ENCODE measurements at regions not wholly inside any gene's neighbourhood (a gene's known extent, or its start where the extent isn't known, plus 50 kb on each side); places are given as distances from the start of the nearest gene placed in this dataset.

DNA sequence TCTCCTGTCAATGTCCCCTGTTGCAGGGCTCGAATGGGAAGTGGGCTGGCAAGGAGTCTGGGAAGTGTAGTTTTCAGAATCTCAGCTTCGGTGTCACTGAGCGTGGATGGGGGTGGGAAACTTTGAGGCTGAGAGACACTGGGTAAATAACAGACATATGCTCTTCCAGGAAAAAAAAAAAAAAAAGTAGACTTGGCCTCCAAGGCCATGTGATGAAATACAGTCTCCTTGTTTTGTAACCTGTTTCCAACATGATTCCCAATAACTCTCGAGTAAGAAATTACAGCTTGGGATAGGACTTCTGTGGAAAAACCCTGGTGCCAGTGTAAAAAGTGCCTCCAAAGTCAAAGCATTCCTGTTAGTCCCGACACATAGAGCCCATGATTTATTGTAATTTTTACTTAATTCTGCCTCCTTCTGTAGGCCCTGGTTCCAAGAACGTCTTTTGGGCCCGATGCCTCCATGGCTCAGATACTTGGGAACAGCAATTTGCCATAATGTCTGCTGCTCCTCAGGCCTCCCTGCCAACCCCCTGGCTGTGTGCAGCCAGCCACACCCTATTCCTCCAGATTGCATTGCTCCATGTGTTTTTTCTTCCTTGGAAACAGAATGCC is 119.5 kb upstream of the TNC start:
- in situ Hi-C loops (cut with MboI; ENCODE audit: low pct_unique_long_range_greater_than_20kb, low sequenced_read_pairs) = no loop called here
- no peak for DNase-seq

DNA sequence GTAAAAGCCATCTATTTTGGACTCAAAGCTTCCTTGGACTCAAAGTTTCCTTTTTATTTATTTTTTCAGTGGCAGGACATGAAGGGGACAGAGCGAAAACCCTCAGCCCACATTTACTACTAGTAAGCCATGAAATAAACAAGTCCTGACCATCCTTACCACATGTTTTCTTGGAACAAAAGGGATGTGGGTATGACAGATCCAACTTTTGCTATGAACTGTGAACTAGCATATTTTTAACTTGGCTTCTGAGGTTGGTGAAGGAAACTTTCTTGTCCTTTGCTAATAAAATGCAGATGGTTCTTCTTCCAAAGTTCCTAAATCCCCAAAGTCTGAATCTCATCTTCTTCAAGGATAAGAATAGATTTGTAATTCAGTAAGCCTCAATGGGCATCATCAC is 122.7 kb upstream of the TNC start:
- no peak for DNase-seq
- in situ Hi-C loops (cut with MboI; ENCODE audit: low pct_unique_long_range_greater_than_20kb, low sequenced_read_pairs) = no loop called here

DNA sequence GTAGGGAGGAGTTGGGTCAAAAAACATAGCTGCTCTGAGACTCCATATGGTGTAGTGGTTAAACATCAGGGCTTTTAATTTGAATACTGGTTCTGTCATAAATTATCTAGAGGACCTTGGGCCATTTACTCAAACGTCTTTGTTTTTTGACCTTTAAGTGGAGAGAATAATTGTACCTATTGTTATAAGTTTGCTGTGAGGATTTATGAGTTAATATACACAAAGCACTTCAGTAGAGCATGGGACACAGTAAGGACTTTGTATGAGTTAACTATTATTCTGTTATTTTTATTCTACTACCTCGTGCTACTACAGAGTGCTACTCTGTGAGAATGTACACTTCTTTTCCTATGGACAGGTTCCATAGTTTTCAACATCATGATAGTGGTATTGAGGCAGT is 123.7 kb upstream of the TNC start:
- in situ Hi-C loops (cut with MboI; ENCODE audit: low pct_unique_long_range_greater_than_20kb, low sequenced_read_pairs) = no loop called here

DNA sequence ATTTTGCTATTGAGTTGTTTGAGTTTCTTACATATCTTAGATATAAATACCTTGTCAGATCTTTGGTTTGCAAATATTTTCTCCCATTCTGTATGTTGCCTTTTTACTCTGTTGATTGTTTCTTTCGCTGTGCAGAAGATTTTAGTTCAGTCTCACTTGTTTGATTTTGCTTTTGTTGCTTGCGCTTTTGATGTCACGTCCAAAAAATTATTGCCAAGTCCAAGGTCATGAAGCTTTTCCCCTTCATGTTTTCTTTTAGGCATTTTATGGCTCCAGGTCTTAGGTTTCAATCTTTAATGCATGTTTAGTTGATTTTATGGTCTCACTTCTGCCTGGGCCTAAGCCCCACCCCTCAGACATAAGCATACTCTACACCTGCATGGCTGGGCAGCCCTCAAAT is 131.5 kb upstream of the TNC start:
- DNase-seq = no peak
- in situ Hi-C loops (cut with MboI; ENCODE audit: low pct_unique_long_range_greater_than_20kb, low sequenced_read_pairs) = no loop called here

More for the DNA sequence above, 123.7 kb upstream of the TNC start:
- no peak for DNase-seq

DNA sequence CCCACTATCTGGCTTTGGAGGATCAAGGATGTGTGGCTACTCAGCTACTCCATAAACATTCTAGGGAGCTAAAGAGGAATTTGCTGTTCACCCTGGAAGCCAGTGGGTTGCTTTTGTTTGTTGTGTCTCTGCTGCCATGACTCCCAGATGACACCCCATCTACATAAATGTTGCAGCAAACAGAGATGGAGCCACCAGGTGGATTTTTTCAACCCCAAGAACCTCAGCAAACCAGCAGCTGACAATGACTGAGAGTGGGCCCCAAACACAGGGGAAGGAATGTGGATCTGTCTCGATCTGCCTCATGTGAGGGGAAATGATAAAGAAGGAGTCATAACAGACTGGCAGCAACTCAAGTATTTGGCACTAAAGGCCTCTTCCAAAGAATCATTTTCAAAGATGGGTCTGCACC is 132.7 kb upstream of the TNC start:
- DNase-seq = no peak
- in situ Hi-C loops (cut with MboI; ENCODE audit: low pct_unique_long_range_greater_than_20kb, low sequenced_read_pairs) = no loop called here

DNA sequence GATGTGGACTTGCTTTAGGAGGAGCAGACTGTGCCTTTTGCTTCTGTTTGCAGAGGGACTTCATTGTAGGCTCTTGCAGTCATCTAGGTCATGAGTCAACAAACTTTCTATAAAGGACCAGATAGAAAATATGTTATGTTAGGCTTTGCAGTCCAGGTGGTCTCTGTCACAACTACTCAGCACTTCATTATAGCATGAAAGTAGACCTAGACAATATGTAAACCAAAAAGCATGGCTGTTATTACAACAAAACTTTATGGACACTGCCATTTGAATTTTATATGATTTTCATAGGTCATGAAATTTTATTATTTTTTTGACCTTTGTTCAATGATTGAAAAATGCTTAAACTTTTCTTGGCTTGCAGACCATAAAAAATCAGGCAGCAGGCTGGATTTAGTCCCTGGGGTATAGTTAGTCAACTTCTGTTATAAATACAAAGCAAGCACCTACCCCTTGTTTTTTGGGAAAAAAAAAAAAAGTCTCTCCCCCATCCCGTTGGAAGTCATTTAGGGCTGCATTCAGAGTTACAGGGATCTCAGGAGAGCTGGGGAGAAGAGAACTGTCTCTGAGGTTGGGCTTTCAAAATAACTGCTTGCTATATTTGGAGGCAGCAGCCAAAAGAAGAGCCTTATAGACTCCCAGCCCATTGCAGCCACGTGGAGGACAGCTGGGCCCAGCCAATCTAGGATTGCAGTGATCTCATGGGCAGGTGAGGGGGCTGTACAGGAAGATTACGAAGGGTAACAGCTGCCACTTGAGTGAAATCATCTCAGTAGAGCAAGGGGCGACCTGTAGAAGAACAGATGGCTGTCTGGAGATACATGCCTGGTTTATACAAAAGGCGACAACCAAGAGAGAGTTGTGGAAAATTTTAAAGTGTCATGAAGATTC is 136.6 kb upstream of the TNC start:
- in situ Hi-C loops (cut with MboI; ENCODE audit: low pct_unique_long_range_greater_than_20kb, low sequenced_read_pairs) = no loop called here
- DNase-seq = no peak

DNA sequence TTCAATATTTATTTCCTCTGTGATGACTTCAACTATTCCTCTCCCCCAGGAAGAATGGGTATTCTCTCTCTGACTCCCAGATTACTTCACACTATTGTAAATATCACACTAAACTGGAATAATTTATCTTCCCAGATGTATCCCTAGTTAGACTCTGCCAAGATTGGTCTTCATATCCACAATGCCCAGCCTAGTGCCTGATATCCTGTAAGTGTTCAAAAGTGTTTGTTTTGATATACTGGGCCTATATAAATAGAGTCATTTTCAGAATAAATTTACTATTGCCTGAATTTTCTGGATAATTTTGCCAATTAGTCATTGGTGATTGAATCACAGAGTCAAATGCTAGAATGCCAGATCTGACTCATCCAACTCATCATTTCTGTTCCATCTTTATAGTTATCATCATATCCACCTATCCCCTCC is 143.7 kb upstream of the TNC start:
- in situ Hi-C loops (cut with MboI; ENCODE audit: low pct_unique_long_range_greater_than_20kb, low sequenced_read_pairs) = no loop called here

DNA sequence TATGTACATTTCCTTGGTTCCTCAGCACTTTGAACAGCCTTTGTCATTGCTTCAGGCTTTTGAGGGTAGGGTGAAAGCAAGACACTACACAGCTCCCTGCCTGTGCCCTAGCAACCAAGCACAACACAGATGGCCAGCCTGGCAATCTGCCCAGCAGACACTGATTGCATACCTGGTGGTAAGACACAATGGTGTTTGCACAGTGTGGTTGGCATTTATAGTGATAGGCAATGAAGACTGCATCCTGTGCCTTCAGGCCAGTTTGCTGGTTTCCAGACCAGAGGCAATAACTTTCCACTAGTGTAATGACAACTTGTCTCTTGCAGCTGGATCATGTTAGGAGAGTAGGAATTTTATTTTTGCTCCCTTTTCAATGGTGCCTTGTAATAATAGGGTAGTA is 144.5 kb upstream of the TNC start:
- in situ Hi-C loops (cut with MboI; ENCODE audit: low pct_unique_long_range_greater_than_20kb, low sequenced_read_pairs) = no loop called here
- no peak for DNase-seq

More for the DNA sequence above, 143.7 kb upstream of the TNC start:
- no peak for DNase-seq

DNA sequence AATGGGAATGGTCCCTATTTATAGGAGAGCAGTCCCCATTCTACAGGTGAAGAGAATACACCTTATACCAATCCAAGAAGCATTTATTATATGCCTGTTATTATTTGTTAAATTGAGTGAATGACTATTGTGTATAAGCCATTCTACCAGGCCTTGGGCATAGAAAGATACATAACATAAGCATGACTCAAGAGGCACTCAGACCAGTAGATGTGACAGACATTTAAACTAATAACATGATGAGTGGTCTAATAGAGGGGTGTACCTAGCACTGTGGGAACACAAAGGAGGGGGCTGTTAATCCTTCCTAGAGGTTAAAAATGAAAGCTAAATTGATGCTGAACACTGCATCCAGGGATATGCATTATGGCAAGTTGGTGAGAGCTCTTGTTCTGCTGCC is 145.0 kb upstream of the TNC start:
- in situ Hi-C loops (cut with MboI; ENCODE audit: low pct_unique_long_range_greater_than_20kb, low sequenced_read_pairs) = no loop called here
- no peak for DNase-seq

DNA sequence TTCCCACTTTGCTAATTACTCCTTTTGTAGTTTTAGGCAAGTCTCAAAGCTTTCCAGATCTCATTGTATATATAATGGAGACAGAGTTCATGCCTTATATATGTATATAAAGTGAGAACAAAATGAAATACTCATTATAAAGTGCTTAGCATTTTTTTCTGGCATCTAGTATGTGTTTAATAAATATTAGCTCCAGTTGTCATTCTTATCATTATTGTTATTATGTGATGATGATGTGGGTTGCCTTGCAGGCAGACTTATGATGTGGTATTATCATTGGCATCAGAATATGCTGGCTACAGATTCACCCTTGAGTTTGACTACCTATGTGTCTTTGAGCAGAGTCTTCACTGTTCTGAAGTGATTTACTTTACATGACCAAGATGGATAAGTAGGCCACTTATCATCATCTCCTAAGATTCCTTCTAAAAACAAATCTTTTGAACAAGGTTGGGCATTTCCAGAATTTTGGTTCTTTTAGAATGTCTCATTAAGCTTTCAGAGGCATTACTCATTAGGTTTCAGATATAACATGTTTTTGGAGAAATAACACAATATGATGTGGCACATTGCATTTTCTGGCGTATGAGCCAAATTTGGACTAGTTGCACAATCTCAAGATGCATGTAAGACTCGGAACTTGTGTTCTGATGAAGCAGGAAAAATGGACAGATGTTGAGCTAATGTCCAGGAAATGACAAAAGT is 145.6 kb upstream of the TNC start:
- in situ Hi-C loops (cut with MboI; ENCODE audit: low pct_unique_long_range_greater_than_20kb, low sequenced_read_pairs) = no loop called here
- DNase-seq = no peak

DNA sequence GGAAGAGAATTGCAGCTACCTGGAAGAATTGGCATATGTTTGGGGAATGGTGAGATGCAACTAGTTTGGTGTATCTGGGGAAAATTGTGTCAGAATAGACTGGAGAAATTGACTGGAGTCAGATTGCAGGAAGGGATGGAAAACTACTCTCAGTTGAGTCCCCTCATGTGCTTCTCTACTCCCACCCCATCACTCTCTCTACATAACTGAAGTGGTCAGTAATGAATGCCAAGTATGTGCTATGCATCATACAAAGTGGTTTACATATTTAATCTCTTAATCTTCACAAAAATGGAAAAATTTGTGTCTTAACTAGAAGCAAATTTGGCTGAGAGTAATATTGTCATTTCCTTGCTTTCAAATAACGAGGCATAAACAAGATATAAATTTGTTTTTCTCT is 146.4 kb upstream of the TNC start:
- DNase-seq = no peak
- in situ Hi-C loops (cut with MboI; ENCODE audit: low pct_unique_long_range_greater_than_20kb, low sequenced_read_pairs) = no loop called here

DNA sequence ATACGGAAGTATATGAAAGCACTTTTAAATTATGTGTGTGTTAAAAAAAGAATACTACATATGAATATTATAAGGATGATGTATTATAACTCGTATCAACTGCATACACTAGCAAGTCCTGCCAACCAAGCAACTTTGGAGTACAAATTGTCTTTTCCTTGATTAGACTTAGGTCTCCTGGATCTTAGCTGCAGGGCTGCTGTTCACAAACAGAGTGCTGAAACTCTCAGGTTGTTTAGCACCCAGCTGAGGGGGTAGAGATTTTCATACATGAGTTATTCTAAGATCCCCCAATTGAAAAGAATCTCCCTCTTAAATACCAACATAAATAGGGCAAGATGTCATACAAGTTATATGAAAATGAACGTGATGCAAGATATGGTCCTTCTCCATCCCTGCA is 149.8 kb upstream of the TNC start:
- no peak for DNase-seq
- in situ Hi-C loops (cut with MboI; ENCODE audit: low pct_unique_long_range_greater_than_20kb, low sequenced_read_pairs) = no loop called here

DNA sequence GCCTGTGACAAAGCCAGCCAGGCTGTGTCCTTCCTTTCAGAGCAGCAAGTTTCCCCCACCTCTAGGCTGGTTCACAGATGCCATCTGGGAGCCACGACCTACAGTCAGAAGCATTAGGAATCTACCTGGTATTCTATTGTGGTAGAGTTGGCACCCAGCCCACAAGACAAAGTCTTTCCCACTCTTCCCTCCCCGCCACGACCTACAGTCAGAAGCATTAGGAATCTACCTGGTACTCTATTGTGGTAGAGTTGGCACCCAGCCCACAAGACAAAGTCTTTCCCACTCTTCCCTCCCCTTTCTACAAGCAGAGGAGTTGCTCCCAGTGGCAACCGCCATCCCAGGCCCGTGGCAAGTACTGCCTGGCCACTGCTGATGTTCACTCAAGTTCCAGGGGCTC is 157.8 kb upstream of the TNC start:
- no peak for DNase-seq
- in situ Hi-C loops (cut with MboI; ENCODE audit: low pct_unique_long_range_greater_than_20kb, low sequenced_read_pairs) = no loop called here

DNA sequence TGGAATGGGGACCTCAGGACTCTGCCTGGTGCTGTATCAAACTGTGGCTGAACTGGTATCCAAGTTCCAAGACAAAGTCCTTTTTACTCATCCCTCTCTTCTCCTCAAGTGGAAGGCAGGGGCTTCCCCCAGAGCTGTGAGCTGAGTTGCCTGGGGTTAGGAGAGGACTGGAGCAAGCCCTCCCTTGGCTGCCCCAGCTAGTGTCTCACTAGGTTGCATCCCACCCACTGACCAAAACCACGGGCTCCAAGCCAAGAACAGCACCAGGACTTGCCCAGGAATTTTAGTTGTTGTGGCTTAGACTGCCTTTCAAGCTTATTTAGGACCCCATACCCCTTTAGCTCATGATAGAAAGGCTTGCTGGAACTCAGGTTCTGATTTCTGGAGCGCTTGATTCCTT is 158.7 kb upstream of the TNC start:
- DNase-seq = no peak
- in situ Hi-C loops (cut with MboI; ENCODE audit: low pct_unique_long_range_greater_than_20kb, low sequenced_read_pairs) = no loop called here

DNA sequence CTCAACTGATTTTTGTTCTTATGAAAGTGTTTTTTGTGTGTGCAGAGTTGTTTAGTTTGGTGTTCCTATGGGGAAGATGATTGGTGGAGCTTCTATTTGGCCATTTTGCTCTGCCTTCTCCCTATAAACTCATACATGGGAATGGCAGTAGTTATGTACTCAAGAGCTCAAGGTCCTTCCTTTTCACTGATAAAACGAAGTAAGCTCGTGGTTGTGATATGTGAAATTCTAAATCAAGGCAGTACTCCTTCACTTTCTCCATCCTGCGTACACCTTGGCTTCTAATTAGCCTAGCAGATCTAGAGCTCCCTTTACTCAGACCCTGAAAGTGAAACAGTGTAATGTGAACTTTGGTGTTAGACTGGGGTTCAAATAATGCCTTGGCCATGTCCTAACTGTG is 159.3 kb upstream of the TNC start:
- in situ Hi-C loops (cut with MboI; ENCODE audit: low pct_unique_long_range_greater_than_20kb, low sequenced_read_pairs) = no loop called here
- DNase-seq = no peak

DNA sequence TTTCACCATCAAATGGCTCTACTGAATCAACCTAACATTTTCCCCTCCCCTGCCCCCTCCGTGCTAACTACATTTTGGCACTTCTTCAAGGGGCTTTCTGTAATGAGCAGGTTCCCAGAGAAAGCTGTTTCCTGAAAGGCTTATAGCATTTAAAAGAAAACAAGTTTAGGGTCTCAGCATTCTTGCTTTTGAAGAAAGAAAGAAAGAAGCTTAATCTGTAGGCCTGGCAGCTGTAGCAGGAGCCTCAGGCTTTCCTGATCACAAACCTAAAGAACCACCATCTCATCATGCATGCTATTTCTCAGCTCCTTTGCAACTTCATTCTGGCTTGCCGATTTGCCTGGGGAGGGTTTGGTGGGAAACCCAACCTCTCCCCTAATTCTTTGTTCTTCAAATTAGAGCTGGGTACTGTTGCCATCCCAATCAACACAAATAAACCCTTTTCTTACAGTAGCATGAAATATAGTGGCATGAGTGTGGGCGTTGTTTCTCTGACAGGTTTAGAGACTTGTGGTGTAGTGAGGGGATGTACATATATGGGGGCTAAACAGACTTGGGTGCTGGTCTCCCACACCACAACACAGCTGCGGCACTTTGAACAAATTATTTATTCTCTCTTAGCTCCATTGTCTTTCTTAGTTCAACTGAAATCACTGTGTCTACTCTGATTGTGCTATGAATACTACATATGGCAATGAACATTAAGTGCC is 160.5 kb upstream of the TNC start:
- DNase-seq = no peak
- in situ Hi-C loops (cut with MboI; ENCODE audit: low pct_unique_long_range_greater_than_20kb, low sequenced_read_pairs) = no loop called here

DNA sequence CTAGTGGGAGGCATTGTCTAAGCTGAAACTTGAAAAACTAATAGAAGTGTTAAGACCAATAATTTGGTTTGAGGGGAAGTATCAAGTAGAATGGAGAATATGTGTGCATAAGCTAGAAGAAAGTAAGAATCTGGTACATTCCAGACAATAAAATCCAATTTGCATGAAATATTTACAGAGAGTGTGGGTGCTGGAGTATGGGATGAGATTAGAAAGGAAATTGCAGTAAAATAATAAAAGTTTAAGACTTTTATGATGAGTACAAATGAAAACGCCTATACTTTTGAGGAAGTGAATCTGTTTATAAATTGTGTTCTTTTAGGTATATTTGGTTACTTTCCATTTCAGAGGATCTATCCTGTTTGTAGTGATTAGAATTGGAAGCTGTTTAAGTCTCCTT is 165.4 kb upstream of the TNC start:
- in situ Hi-C loops (cut with MboI; ENCODE audit: low pct_unique_long_range_greater_than_20kb, low sequenced_read_pairs) = no loop called here

DNA sequence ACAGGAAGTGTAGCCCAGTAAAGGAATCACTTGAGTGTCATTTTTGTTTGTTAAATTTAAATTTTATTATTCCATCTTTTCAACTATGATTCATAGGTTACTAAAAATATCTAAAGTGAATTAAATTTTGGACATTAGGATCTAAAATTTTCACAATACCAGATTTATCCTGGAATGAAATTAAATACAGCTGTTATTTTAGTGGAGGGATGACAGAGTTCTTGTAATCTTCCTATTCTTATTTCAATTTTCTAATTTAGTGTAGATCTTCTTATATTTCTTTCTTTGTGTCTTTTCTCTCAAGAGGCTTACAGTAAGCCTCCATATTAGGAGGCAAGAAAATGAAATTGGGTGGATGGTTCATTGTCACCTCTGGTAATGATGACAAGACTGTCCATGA is 167.9 kb upstream of the TNC start:
- in situ Hi-C loops (cut with MboI; ENCODE audit: low pct_unique_long_range_greater_than_20kb, low sequenced_read_pairs) = no loop called here
- DNase-seq = no peak

More for the DNA sequence above, 165.4 kb upstream of the TNC start:
- DNase-seq = no peak

DNA sequence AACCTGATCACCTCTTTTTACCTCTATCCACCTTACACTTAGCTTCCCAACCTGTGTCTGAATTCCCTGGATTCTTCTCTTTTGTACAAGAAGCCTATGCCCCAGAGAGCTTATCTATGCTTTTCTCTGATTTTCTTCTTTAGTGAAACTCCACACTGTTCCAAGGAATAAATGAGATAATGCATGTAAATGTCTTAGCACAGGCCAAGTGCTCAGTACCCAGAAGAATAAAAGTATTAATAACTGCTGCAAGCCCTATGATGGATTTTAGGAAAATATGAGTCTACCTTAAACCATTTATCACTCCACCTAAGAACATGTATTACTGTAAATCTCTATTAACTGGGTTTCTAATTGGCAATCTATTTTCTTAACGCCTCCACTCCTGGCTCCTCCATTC is 168.5 kb upstream of the TNC start:
- in situ Hi-C loops (cut with MboI; ENCODE audit: low pct_unique_long_range_greater_than_20kb, low sequenced_read_pairs) = no loop called here
- no peak for DNase-seq

DNA sequence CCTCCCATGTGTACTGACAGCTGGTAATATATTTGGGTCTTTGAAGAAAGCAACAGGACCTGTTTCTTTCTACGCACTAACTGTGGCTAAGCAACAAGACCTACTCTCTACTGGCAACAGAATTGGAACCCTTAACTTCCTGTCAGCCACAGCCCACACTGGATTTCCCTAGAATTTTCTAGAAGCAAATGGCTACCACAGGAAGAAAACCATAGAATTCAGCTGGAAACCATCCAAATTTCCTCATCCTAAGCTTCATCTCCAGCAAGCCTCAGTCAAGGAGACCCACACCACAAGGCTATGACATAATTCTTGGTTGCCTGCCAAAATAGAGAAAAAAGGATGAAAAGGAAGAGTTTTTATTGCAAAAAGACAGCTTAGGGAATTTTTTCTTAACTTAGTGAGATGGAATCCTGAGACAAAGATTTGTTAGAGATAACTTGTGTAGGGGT is 171.8 kb upstream of the TNC start:
- no peak for DNase-seq
- in situ Hi-C loops (cut with MboI; ENCODE audit: low pct_unique_long_range_greater_than_20kb, low sequenced_read_pairs) = no loop called here
